HepG2 (cell line): ENCODE measurements at regions not wholly inside any gene's neighbourhood (a gene's known extent, or its start where the extent isn't known, plus 50 kb on each side); places are given as distances from the start of the nearest gene placed in this dataset.

ENCODE experiments used
- ATAC-seq: fragments of 200-7000 bp; cut with Tn5 transposase; 3 replicates; pipeline ENCODE4 v1.9.1; 2020; ENCODE audit warnings: mild to moderate bottlenecking, moderate library complexity
- BruUV-seq: library from RNA; stranded (reverse); fragments of 400-500 nt; replicated peaks from 2 replicates; lab custom pipeline; 2021; lab: Mats Ljungman, UMichigan
- CTCF ChIA-PET: fragments of 300-600 bp; formaldehyde crosslinking; extraction: SDS; loops from one replicate; lab custom pipeline; 2021; ENCODE audit warnings: low total read pairs, inconsistent platforms, low intra/inter-chr PET ratio; lab: Yijun Ruan, JAX
- POLR2A ChIA-PET: fragments of 350-600 bp; sonication (Branson Sonifier 250); formaldehyde crosslinking; loops from one replicate; lab custom pipeline; 2020; ENCODE audit warnings: antibody characterized with exemption, inconsistent platforms; lab: Yijun Ruan, JAX
- DNase-seq: peaks from one replicate; pipeline ENCODE4 v3.0.0-alpha.2; 2015; ENCODE audit warnings: low spot score
- FAIRE-seq: peaks from 3 replicates; lab custom pipeline; 2011; peaks lifted over from hg19 to GRCh38; lab: Jason Lieb, UNC
- H2AFZ ChIP-seq: one replicate; pipeline ENCODE4 v1.6.1; 2011; ENCODE audit warnings: low read length, inconsistent platforms
- H3K27ac ChIP-seq: fragments of 300-600 bp; 3 replicates; pipeline ENCODE4 v1.8.0; 2011; ENCODE audit warnings: mixed run types, mild to moderate bottlenecking, mixed read lengths, low read length, inconsistent platforms; ENCODE audit not compliant: insufficient read depth; ENCODE audit errors: extremely low read length
- H3K27me3 ChIP-seq, 2 experiments: fragments of 200-600 bp in 1 of 2; 2 replicates in 1 of 2; 3 replicates in 1 of 2; pipeline versions ENCODE4 v1.6.0 to v1.8.0; 2011; ENCODE audit warnings: low read length in 2 of 2, mild to moderate bottlenecking in 2 of 2, moderate library complexity in 2 of 2, inconsistent platforms in 1 of 2; ENCODE audit not compliant: insufficient read depth in 2 of 2, control insufficient read depth in 1 of 2
- H3K36me3 ChIP-seq, 2 experiments: fragments of 200-600 bp in 1 of 2; replicated peaks in 1 of 2; 2 replicates in 1 of 2; 3 replicates in 1 of 2; pipeline versions ENCODE4 v1.5.1 to v1.8.0; 2011; ENCODE audit warnings: low read length in 2 of 2, inconsistent platforms in 1 of 2; ENCODE audit not compliant: insufficient read depth in 2 of 2, control insufficient read depth in 1 of 2
- H3K4me1 ChIP-seq: 2 replicates; pipeline ENCODE4 v1.5.1; 2012; ENCODE audit warnings: low read length, inconsistent platforms; ENCODE audit not compliant: insufficient read depth
- H3K4me2 ChIP-seq: 2 replicates; pipeline ENCODE4 v1.6.0; 2011; ENCODE audit warnings: low read depth, low read length, inconsistent platforms
- H3K4me3 ChIP-seq, 3 experiments: fragments of 200-600 bp in 1 of 3; sonication (generic), shearing (Covaris generic) in 1 of 3; replicated peaks in 1 of 3; 2 replicates each; pipeline ENCODE4 v1.5.1; 2011 to 2016; ENCODE audit warnings: low read length in 3 of 3, inconsistent platforms in 2 of 3, low read depth in 2 of 3, mild to moderate bottlenecking in 2 of 3, control low read depth in 1 of 3, mixed read lengths in 1 of 3; ENCODE audit not compliant: insufficient read depth in 1 of 3
- H3K79me2 ChIP-seq: one replicate; pipeline ENCODE4 v1.6.1; 2011; ENCODE audit warnings: low read length, inconsistent platforms; ENCODE audit not compliant: insufficient read depth
- H3K9ac ChIP-seq: 2 replicates; pipeline ENCODE4 v1.6.0; 2011; ENCODE audit warnings: mild to moderate bottlenecking, low read depth, low read length, inconsistent platforms; ENCODE audit not compliant: insufficient read depth
- H3K9me3 ChIP-seq: 2 replicates; pipeline ENCODE4 v1.5.1; 2012; ENCODE audit warnings: mild to moderate bottlenecking, low read length
- H4K20me1 ChIP-seq: 2 replicates; pipeline ENCODE4 v1.6.0; 2011; ENCODE audit warnings: inconsistent platforms, mild to moderate bottlenecking, low read length, moderate library complexity; ENCODE audit not compliant: insufficient read depth
- ETV5 ChIP-seq: IDR thresholded peaks from 2 replicates; pipeline ENCODE4 v1.6.1; 2018; ENCODE audit warnings: missing biosample characterization, missing genetic modification reagents, inconsistent platforms, borderline replicate concordance
- FOXA3 ChIP-seq: IDR thresholded peaks from 2 replicates; pipeline ENCODE4 v1.6.1; 2016; ENCODE audit warnings: missing genetic modification reagents, missing compliant biosample characterization
- GATA4 ChIP-seq: sonication (generic); IDR thresholded peaks from 2 replicates; pipeline ENCODE4 v1.6.1; 2016; ENCODE audit warnings: antibody characterized with exemption, low read depth, borderline replicate concordance
- GLI4 ChIP-seq: sonication (generic); formaldehyde crosslinking; IDR thresholded peaks from 2 replicates; pipeline ENCODE4 v1.5.1; 2020; ENCODE audit warnings: missing genetic modification reagents, mild to moderate bottlenecking, moderate library complexity, borderline replicate concordance
- MLX ChIP-seq: IDR thresholded peaks from 2 replicates; pipeline ENCODE4 v1.6.1; 2016
- MTA1 ChIP-seq: sonication (generic); formaldehyde crosslinking; IDR thresholded peaks from 2 replicates; pipeline ENCODE4 v1.4.0; 2020; ENCODE audit warnings: missing genetic modification reagents, mild to moderate bottlenecking, borderline replicate concordance
- UBTF ChIP-seq: sonication (generic); formaldehyde crosslinking; IDR thresholded peaks from 2 replicates; pipeline ENCODE4 v1.4.0; 2020; ENCODE audit warnings: mild to moderate bottlenecking, missing genetic modification reagents
- ZBTB10 ChIP-seq: sonication (generic); formaldehyde crosslinking; IDR thresholded peaks from 2 replicates; pipeline ENCODE4 v1.4.0; 2020; ENCODE audit warnings: missing genetic modification reagents, borderline replicate concordance
- ZBTB49 ChIP-seq: sonication (generic); formaldehyde crosslinking; IDR thresholded peaks from 2 replicates; pipeline ENCODE4 v1.4.0; 2020; ENCODE audit warnings: missing genetic modification reagents, borderline replicate concordance
- ZNF225 ChIP-seq: sonication (generic); formaldehyde crosslinking; IDR thresholded peaks from 2 replicates; pipeline ENCODE4 v1.4.0; 2020; ENCODE audit warnings: mild to moderate bottlenecking, missing genetic modification reagents
- ZNF574 ChIP-seq: sonication (generic); formaldehyde crosslinking; IDR thresholded peaks from 2 replicates; pipeline ENCODE4 v1.4.0; 2020; ENCODE audit warnings: missing genetic modification reagents
- ZNF605 ChIP-seq: sonication (generic); formaldehyde crosslinking; IDR thresholded peaks from 2 replicates; pipeline ENCODE4 v1.8.0; 2022; ENCODE audit warnings: mild to moderate bottlenecking, missing genetic modification reagents
- ZNF607 ChIP-seq: sonication (generic); formaldehyde crosslinking; IDR thresholded peaks from 2 replicates; pipeline ENCODE4 v1.5.1; 2020; ENCODE audit warnings: missing genetic modification reagents, mild to moderate bottlenecking, borderline replicate concordance
- ZNF703 ChIP-seq: sonication (generic); formaldehyde crosslinking; IDR thresholded peaks from 2 replicates; pipeline ENCODE4 v1.5.1; 2020; ENCODE audit warnings: missing genetic modification reagents, mild to moderate bottlenecking, moderate library complexity, borderline replicate concordance
- ZNF777 ChIP-seq: sonication (generic); formaldehyde crosslinking; IDR thresholded peaks from 2 replicates; pipeline ENCODE4 v1.4.0; 2020; ENCODE audit warnings: missing genetic modification reagents
- in situ Hi-C: cut with HindIII; loops from 2 replicates; pipeline ENCODE4 v1.10.0; 2017; ENCODE audit warnings: low pct_unique_long_range_greater_than_20kb; ENCODE audit not compliant: extremely low pct_ligation_motif_present
- intact Hi-C: fragments of 100-400 bp; cut with micrococcal nuclease; formaldehyde crosslinking; loops from one replicate; pipeline ENCODE4 v1.10.0; 2022; ENCODE audit not compliant: unreplicated experiment

GRCh38 chrX:122094611-122095010, 1047.2 kb downstream of the GLUD2 start:
- Histone ChIP-seq H3K27me3 (no peaks in the 10 kb centered on the region), H3K4me1 (no peaks in the 10 kb centered on the region), H2AFZ (no peak overlapping the region), H3K79me2 (no peaks in the 10 kb centered on the region), H3K36me3 (no peaks in the 10 kb centered on the region), H3K27ac (no peak overlapping the region), H3K4me2 (no peak overlapping the region), H3K4me3 (no peak overlapping the region), H4K20me1 (no peaks in the 10 kb centered on the region), H3K9ac (no peak overlapping the region), H3K9me3 (peaks cover 4% of the 10 kb centered on the region; the same call in 1 of the 2 replicates)
- ATAC-seq (no peak), FAIRE-seq (no peak), DNase-seq (no peak)
- intact Hi-C loops, result no loop called here
- ChIA-PET POLR2A (no interaction called here), CTCF (no interaction called here)
- BruUV-seq, result no TSS peak
- in situ Hi-C loops, result no loop called here
- TF ChIP-seq MLX (CRISPR knock-in tag) (no peak), ETV5 (CRISPR knock-in tag) (no peak), ZNF607 (CRISPR knock-in tag) (no peak), ZBTB10 (CRISPR knock-in tag) (no peak), ZNF777 (no peak), ZNF574 (CRISPR knock-in tag) (no peak), GATA4 (no peak), GLI4 (no peak), ZNF225 (CRISPR knock-in tag) (no peak), ZNF703 (CRISPR knock-in tag) (no peak), MTA1 (CRISPR knock-in tag) (no peak), FOXA3 (no peak), UBTF (no peak), ZNF605 (CRISPR knock-in tag) (no peak), ZBTB49 (no peak)
